Suprapubic skin (tissue), 4 donors: ENCODE measurements at regions not wholly inside any gene's neighbourhood (a gene's known extent, or its start where the extent isn't known, plus 50 kb on each side); places are given as distances from the start of the nearest gene placed in this dataset.

Source experiments
- CTCF ChIP-seq, 2 donors: fragments of 200-600 bp in 1 of 2; fragments of 450-650 bp in 1 of 2; sonication (generic) in 1 of 2; IDR thresholded peaks; one replicate each; pipeline ENCODE4 v1.5.1; 2016 to 2019; ENCODE audit warnings: antibody characterized with exemption in 2 of 2, mild to moderate bottlenecking in 1 of 2, moderate library complexity in 1 of 2
- EP300 ChIP-seq: sonication (generic); formaldehyde crosslinking; IDR thresholded peaks from one replicate; pipeline ENCODE4 v1.6.1; 2017; ENCODE audit warnings: antibody characterized with exemption
- POLR2A ChIP-seq, 2 donors: fragments of 450-650 bp; IDR thresholded peaks; one replicate each; pipeline ENCODE4 v1.6.1; 2017; ENCODE audit warnings: antibody characterized with exemption in 2 of 2, mild to moderate bottlenecking in 2 of 2, moderate library complexity in 2 of 2
- POLR2AphosphoS5 ChIP-seq, 3 donors: sonication (generic); formaldehyde crosslinking; IDR thresholded peaks; one replicate each; pipeline ENCODE4 v1.6.1; 2017; ENCODE audit warnings: antibody characterized with exemption in 3 of 3

- TF ChIP-seq CTCF (IDR thresholded peaks at IDR 0.05) (no peak), POLR2AphosphoS5 (IDR thresholded peaks at IDR 0.05) (no peak), EP300 (no peak), POLR2A (IDR thresholded peaks at IDR 0.05) (no peak)
Measured at GRCh38 chr6:8525370-8525769, 90.0 kb upstream of the SLC35B3 start.
